CD14-positive monocyte (primary cell): ENCODE measurements at regions not wholly inside any gene's neighbourhood (a gene's known extent, or its start where the extent isn't known, plus 50 kb on each side); places are given as distances from the start of the nearest gene placed in this dataset.

Source experiments
- DNase-seq, 3 donors: peaks; one replicate each; pipeline ENCODE4 v3.0.0-alpha.2; 2011 to 2022
- H2AFZ ChIP-seq: 2 replicates; pipeline ENCODE4 v1.6.0; 2012; ENCODE audit warnings: mild to moderate bottlenecking, low read depth, low read length, inconsistent platforms; ENCODE audit not compliant: insufficient read depth, poor library complexity, severe bottlenecking
- H3K27ac ChIP-seq, 2 donors: 1 replicate in 1 of 2; 2 replicates in 1 of 2; pipeline ENCODE4 v1.5.1; 2012 to 2013; ENCODE audit warnings: low read length in 2 of 2, control low read depth in 1 of 2, inconsistent platforms in 1 of 2, low read depth in 1 of 2, mild to moderate bottlenecking in 1 of 2
- H3K27me3 ChIP-seq, 2 donors: one replicate each; pipeline versions ENCODE4 v1.6.0 to v1.6.1; 2011 to 2013; ENCODE audit warnings: low read length in 2 of 2; ENCODE audit not compliant: control insufficient read depth in 2 of 2, insufficient read depth in 2 of 2
- H3K36me3 ChIP-seq, 2 donors: replicated peaks in 1 of 2; 1 replicate in 1 of 2; 2 replicates in 1 of 2; pipeline versions ENCODE4 v1.5.1 to v1.6.1; 2012 to 2013; ENCODE audit warnings: low read length in 2 of 2, control low read depth in 1 of 2, inconsistent platforms in 1 of 2, mild to moderate bottlenecking in 1 of 2; ENCODE audit not compliant: insufficient read depth in 2 of 2, control insufficient read depth in 1 of 2
- H3K4me1 ChIP-seq, 2 donors: 1 replicate in 1 of 2; 2 replicates in 1 of 2; pipeline versions ENCODE4 v1.5.1 to v1.6.1; 2012 to 2013; ENCODE audit warnings: low read length in 2 of 2, control low read depth in 1 of 2, inconsistent platforms in 1 of 2, mild to moderate bottlenecking in 1 of 2, moderate library complexity in 1 of 2; ENCODE audit not compliant: insufficient read depth in 2 of 2, control insufficient read depth in 1 of 2
- H3K4me2 ChIP-seq: replicated peaks from 2 replicates; pipeline ENCODE3; 2012; ENCODE audit warnings: low read length, moderate library complexity, mild to moderate bottlenecking; ENCODE audit not compliant: poor library complexity, severe bottlenecking; ENCODE audit errors: extremely low read depth
- H3K4me3 ChIP-seq, 3 experiments: fragments of 200-600 bp in 1 of 3; sonication (generic) in 1 of 3; replicated peaks in 1 of 3; 1 replicate in 2 of 3; 2 replicates in 1 of 3; pipeline ENCODE4 v1.5.1; 2011 to 2013; ENCODE audit warnings: low read length in 3 of 3, mild to moderate bottlenecking in 3 of 3, control low read depth in 2 of 3, low read depth in 2 of 3, inconsistent platforms in 1 of 3, moderate library complexity in 1 of 3
- H3K79me2 ChIP-seq: 2 replicates; pipeline ENCODE4 v1.6.0; 2012; ENCODE audit warnings: mild to moderate bottlenecking, control low read depth, inconsistent platforms, low read length, moderate library complexity; ENCODE audit not compliant: insufficient read depth
- H3K9ac ChIP-seq: 2 replicates; pipeline ENCODE4 v1.6.0; 2017; ENCODE audit warnings: low read length, mild to moderate bottlenecking; ENCODE audit not compliant: insufficient read depth, poor library complexity, severe bottlenecking
- H3K9me3 ChIP-seq, 2 donors: replicated peaks in 1 of 2; 1 replicate in 1 of 2; 2 replicates in 1 of 2; pipeline versions ENCODE4 v1.5.1 to v1.6.1; 2012 to 2013; ENCODE audit warnings: low read length in 2 of 2, control low read depth in 1 of 2; ENCODE audit not compliant: control insufficient read depth in 1 of 2, insufficient read depth in 1 of 2
- H4K20me1 ChIP-seq: 2 replicates; pipeline ENCODE4 v1.6.0; 2012; ENCODE audit warnings: mild to moderate bottlenecking, low read length, control low read depth, moderate library complexity; ENCODE audit not compliant: insufficient read depth
- H3K27ac Mint-ChIP-seq, 7 donors: one replicate each; pipeline ENCODE4 v1.8.0; 2020; ENCODE audit warnings: mild to moderate bottlenecking in 7 of 7, mixed read lengths in 7 of 7, moderate library complexity in 6 of 7, inconsistent platforms in 2 of 7
- H3K27me3 Mint-ChIP-seq, 3 donors: one replicate each; pipeline ENCODE4 v1.8.0; 2021 to 2022; ENCODE audit warnings: low read depth in 3 of 3, mild to moderate bottlenecking in 3 of 3, mixed read lengths in 3 of 3, moderate library complexity in 3 of 3, inconsistent platforms in 1 of 3
- H3K36me3 Mint-ChIP-seq, 2 donors: one replicate each; pipeline ENCODE4 v1.8.0; 2020; ENCODE audit warnings: mixed read lengths in 2 of 2, inconsistent platforms in 1 of 2, mild to moderate bottlenecking in 1 of 2
- H3K4me1 Mint-ChIP-seq: one replicate; pipeline ENCODE4 v1.8.0; 2020; ENCODE audit warnings: mild to moderate bottlenecking, mixed read lengths
- H3K4me3 Mint-ChIP-seq, 2 donors: one replicate each; pipeline ENCODE4 v1.8.0; 2020; ENCODE audit warnings: mild to moderate bottlenecking in 2 of 2, mixed read lengths in 2 of 2, moderate library complexity in 1 of 2
- H3K9me3 Mint-ChIP-seq, 7 donors: one replicate each; pipeline ENCODE4 v1.8.0; 2020 to 2022; ENCODE audit warnings: mixed read lengths in 7 of 7, mild to moderate bottlenecking in 6 of 7, moderate library complexity in 6 of 7, inconsistent platforms in 2 of 7
- CTCF ChIP-seq: fragments of 200-600 bp; IDR thresholded peaks from one replicate; pipeline ENCODE4 v1.8.0; 2022; ENCODE audit warnings: antibody characterized with exemption, mild to moderate bottlenecking
- WGBS: methylation state at CpG from one replicate; pipeline ENCODE4 v1.1.5; 2013; ENCODE audit warnings: missing lambda C conversion rate; ENCODE audit not compliant: insufficient coverage; 5-methylcytosine and 5-hydroxymethylcytosine counted together
- intact Hi-C, 2 donors: fragments of 100-400 bp; cut with micrococcal nuclease; formaldehyde crosslinking; loops; one replicate each; pipeline versions ENCODE4 v1.15.0 to v1.15.1; 2023

GRCh38 chr6:149208134-149208601, 109.3 kb upstream of the TAB2 start:
- Histone ChIP-seq H3K4me2 (no peak overlapping the region), H4K20me1 (no peaks in the 10 kb centered on the region), H2AFZ (no peak overlapping the region), H3K4me1 (peaks cover 34 to 40% of the 10 kb centered on the region in 2 donors), H3K27ac (no peak overlapping the region), H3K9me3 (no peaks in the 10 kb centered on the region), H3K4me3 (no peak overlapping the region), H3K79me2 (no peaks in the 10 kb centered on the region), H3K9ac (no peak overlapping the region), H3K36me3 (no peaks in the 10 kb centered on the region), H3K27me3 (no peaks in the 10 kb centered on the region)
- TF ChIP-seq CTCF = no peak
- DNase-seq = no peak
- no peak overlapping the region for H3K4me3 Mint-ChIP-seq
- no peak overlapping the region for H3K27ac Mint-ChIP-seq
- intact Hi-C loops = no loop called here
- no peaks in the 10 kb centered on the region for H3K27me3 Mint-ChIP-seq
- no CpG with 5 or more reads among the region's 4 CpGs for WGBS
- H3K36me3 Mint-ChIP-seq = peaks cover 2 to 3% of the 10 kb centered on the region in 2 donors
- H3K9me3 Mint-ChIP-seq = no peaks in the 10 kb centered on the region
- H3K4me1 Mint-ChIP-seq = no peaks in the 10 kb centered on the region

- no peaks in the 10 kb centered on the region for H4K20me1 ChIP-seq
- peak overlapping the region in 1 of 2 donors; percentile 70 for H3K4me3 Mint-ChIP-seq
- no peak overlapping the region for H2AFZ ChIP-seq
- no peaks in the 10 kb centered on the region for H3K27me3 ChIP-seq
- H3K79me2 ChIP-seq = no peaks in the 10 kb centered on the region
- peak overlapping the region; percentile 26 for H3K4me2 ChIP-seq
- peak overlapping the region; percentile 50 to 89 for H3K27ac ChIP-seq
- no peaks in the 10 kb centered on the region for H3K27me3 Mint-ChIP-seq
- no peaks in the 10 kb centered on the region for H3K4me1 Mint-ChIP-seq
- peak overlapping the region; percentile 89 to 99 (median 95) for H3K27ac Mint-ChIP-seq
- peak overlapping the region in 1 of 3 experiments; percentile 8 for H3K4me3 ChIP-seq
- H3K9me3 Mint-ChIP-seq = no peaks in the 10 kb centered on the region
- no peak for TF ChIP-seq CTCF
- peaks cover 2 to 3% of the 10 kb centered on the region in 2 donors for H3K36me3 Mint-ChIP-seq
- intact Hi-C loops = loop anchor here in 1 of 2 donors (2.0 kb wide), 1 partner anchor 23 kb away; no protein-coding TSS in a partner anchor
- DNase-seq = peak; percentile 56 to 74 (median 67)
- no peaks in the 10 kb centered on the region for H3K36me3 ChIP-seq
- H3K9me3 ChIP-seq = no peaks in the 10 kb centered on the region
- peak overlapping the region; percentile 11 for H3K9ac ChIP-seq
- peaks cover 38 to 46% of the 10 kb centered on the region in 2 donors for H3K4me1 ChIP-seq
- no CpG with 5 or more reads among the region's 2 CpGs for WGBS
Measured at GRCh38 chr6:149209871-149210775, 107.4 kb upstream of the TAB2 start.
